GM20000 (cell line): ENCODE measurements at regions not wholly inside any gene's neighbourhood (a gene's known extent, or its start where the extent isn't known, plus 50 kb on each side); places are given as distances from the start of the nearest gene placed in this dataset.

Experiments used
- DNase-seq: peaks from one replicate; pipeline ENCODE4 v3.0.0; 2012; ENCODE audit warnings: low spot score
- TF ChIP-seq, protein P1 (sequence below): IDR thresholded peaks from 2 replicates; pipeline ENCODE4 v1.5.1; 2012; ENCODE audit warnings: mild to moderate bottlenecking, control low read depth; ENCODE audit errors: extremely low read depth, missing control alignments

DNA sequence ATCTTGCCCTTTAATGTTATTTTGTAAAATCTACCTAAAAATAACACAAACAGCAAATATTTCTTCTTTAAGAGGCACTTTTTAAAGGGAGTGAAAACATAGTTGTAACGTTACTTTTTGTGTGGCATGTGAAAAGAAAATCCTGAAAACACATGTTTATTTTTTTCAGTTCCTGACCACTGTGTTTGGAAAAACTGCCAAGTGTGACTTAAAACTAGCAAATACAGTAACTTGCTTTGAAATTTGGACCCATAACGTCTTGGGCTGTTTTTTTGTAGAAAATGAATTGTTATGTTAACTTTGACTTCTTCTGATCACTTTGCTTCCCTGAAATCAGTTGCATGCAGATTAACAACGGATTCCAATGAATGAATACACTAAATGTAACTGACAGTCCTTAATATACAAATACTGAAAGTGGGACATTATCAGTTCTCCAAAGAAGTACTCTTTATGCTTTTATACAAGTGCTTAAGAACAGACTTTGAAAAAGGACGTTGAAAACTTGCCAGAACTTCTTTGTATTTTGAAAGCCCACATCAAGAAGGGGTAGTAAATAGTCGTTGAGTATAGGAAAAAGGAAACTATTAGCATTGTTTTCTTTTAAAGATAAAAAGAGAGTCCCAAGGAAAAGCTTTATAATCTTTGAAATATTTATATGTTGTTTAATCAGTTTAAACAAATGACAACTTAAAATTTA is 96.1 kb upstream of the ZEB2 start:
- TF ChIP-seq, protein P1, sequence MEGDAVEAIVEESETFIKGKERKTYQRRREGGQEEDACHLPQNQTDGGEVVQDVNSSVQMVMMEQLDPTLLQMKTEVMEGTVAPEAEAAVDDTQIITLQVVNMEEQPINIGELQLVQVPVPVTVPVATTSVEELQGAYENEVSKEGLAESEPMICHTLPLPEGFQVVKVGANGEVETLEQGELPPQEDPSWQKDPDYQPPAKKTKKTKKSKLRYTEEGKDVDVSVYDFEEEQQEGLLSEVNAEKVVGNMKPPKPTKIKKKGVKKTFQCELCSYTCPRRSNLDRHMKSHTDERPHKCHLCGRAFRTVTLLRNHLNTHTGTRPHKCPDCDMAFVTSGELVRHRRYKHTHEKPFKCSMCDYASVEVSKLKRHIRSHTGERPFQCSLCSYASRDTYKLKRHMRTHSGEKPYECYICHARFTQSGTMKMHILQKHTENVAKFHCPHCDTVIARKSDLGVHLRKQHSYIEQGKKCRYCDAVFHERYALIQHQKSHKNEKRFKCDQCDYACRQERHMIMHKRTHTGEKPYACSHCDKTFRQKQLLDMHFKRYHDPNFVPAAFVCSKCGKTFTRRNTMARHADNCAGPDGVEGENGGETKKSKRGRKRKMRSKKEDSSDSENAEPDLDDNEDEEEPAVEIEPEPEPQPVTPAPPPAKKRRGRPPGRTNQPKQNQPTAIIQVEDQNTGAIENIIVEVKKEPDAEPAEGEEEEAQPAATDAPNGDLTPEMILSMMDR, result no peak
- DNase-seq, result no peak

DNA sequence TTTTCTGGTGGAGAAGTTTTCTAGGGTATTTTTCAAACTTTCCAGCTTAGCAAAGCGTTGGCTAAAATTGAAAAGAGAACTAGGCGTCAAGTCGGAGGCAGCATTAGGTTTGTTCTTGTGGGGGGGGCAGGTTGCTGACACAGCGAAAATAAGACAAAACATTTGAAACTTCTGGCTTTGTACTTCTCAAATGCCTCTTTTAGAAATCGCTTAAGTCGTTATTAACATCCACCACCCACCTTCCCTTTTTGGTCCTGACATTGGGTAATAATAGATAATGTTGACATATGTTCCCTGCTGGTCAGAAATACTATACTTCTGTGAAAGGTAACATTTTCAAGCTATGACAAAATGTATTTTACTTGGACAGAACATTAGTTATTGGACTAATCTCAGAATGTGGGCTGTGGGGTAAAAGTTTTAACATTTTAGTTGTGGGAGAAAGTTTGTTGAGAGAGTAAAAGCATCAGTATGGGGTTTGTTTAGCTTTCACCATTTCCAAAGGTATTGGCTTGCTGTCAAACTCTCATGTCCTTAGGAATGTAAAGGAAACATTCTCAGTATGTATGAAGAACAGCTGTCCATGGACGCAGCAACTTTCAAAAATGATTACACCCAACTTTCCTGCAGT is 88.1 kb upstream of the ZEB2 start:
- TF ChIP-seq, protein P1, result no peak
- DNase-seq, result peak; percentile 7

DNA sequence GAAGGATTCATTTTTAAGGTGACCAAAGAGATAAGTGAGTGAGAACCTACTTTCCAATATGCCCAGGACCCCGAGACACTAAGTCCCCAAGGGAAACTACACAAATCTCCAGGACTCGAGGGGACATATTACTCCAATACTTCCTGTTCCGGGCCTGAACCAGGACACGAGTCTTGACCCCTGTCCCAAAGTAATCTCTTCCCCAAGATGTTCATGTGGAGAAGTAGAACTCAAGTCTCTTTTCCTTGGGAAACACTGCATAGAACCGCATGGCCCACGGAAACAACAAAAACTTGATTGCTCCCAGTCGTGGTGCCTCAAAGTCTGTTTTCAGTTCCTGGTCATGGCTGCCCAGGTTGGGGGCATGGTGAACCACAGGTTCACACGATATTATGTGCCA is 87.2 kb upstream of the ZEB2 start:
- no peak for DNase-seq
- TF ChIP-seq, protein P1, result no peak

DNA sequence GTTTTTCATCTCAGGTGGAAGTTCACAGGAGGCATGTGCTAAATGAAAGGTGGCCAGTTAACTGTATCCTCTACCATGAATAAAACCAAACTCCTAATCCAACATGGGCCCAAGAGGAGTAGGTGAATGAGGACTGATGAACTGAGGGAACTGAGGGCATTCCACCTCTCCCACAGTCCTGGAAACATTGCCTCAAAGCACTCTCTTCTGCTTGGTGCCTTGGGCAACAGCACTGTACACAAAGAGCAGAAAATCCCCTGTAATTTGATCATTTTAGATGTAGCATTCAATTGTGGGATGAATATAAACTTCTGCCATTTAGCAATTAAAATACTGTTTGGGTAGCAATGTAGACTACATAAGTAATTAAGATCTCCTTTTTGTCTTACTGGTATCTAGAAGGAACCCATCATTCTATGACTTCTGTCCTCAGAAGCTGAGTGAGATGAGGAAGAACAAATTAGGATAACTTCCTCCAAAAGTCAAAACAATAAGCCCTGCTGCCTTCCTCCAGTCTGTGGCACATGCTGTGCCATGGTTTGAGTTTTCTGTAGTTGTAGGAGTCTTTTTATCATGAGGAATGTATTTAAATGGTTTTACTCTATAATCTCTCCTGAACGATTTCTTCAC is 86.7 kb upstream of the ZEB2 start:
- no peak for DNase-seq
- TF ChIP-seq, protein P1, result no peak

DNA sequence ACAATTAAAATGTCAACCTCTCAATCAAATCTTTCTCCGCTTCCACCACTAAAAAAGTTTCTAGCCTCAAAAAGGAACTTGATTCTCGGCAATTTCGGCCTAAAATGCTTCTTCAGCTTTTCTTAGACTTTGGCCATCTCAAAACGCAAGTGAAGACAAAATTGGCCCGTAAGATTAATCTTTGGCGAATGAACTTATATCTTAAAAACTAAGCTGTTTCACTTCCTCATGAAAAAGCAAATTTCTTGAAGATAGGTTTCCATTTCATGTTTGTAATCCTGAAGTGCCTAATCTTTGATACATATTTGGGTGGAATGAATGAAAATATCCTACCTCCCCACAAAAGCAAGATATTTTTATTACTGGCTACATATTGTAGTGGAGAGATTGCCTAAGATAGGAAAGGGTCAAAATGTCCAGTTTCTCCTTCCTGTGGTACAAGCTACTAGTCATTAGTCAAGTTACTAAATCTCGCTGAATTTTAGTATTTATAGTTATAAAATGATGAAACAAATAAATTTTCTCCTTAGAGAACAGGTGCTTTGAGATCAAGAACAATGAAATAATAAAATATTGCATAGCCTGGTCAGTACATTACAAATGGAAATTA is 85.4 kb upstream of the ZEB2 start:
- DNase-seq, result no peak
- TF ChIP-seq, protein P1, result no peak

DNA sequence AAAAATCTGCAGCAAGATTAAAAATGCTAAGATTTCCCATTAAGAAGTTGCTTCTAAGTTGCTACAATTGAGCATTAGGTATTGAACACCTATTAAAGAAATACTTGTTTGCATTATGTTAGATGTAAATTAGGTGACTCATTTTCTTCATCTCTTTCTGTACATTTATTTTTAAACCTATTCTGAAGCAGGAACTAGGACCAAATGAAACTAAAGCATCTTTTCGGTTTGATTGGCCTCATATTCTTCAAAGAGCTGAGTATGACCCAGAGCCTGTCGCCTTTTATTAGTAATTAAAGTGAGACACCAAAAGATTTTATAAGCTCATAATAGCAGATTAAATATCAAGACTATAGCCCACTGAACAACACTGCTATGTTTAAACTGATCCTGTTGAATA is 83.4 kb upstream of the ZEB2 start:
- DNase-seq, result no peak
- TF ChIP-seq, protein P1, result no peak

DNA sequence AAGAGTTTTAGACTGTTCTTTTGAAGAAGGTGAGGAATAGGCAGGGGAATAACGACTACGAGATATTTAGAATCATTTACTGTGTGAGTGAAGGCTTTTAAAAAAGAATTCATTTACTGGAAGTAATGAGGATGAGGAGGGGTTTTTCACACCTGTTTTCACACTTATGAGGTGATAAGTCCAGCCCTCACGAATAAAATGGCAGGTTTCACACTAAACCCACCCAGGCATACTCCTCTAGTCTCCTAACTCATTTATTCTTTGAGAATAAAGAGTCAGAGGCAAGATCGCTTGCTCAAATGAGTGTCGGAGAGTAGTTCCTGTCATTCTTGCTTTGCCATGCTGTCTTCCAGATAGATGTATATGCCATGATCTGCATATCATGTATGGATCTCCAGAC is 79.0 kb upstream of the ZEB2 start:
- TF ChIP-seq, protein P1, result no peak
- DNase-seq, result no peak
